DOHH2 (cell line): ENCODE measurements at regions not wholly inside any gene's neighbourhood (a gene's known extent, or its start where the extent isn't known, plus 50 kb on each side); places are given as distances from the start of the nearest gene placed in this dataset.

Experiments
- H3F3A ChIP-seq: fragments of 200-600 bp; sonication (generic), shearing (Covaris generic); 2 replicates; pipeline ENCODE4 v1.6.0; 2016; ENCODE audit warnings: antibody characterized with exemption, mild to moderate bottlenecking; ENCODE audit not compliant: control insufficient read depth, insufficient read depth
- H3K27ac ChIP-seq: fragments of 200-600 bp; sonication (generic); 2 replicates; pipeline ENCODE4 v1.5.1; 2014; ENCODE audit warnings: low read depth, mild to moderate bottlenecking, low read length, moderate library complexity
- H3K27me3 ChIP-seq: fragments of 200-600 bp; sonication (generic); 2 replicates; pipeline ENCODE4 v1.6.1; 2014; ENCODE audit warnings: mild to moderate bottlenecking, low read length, mixed read lengths; ENCODE audit not compliant: control insufficient read depth
- H3K36me3 ChIP-seq: fragments of 200-600 bp; sonication (generic); 2 replicates; pipeline ENCODE4 v1.6.1; 2014; ENCODE audit warnings: mild to moderate bottlenecking, low read length, moderate library complexity, mixed read lengths; ENCODE audit not compliant: control insufficient read depth
- H3K4me1 ChIP-seq: fragments of 200-600 bp; sonication (generic); 2 replicates; pipeline ENCODE4 v1.6.1; 2014; ENCODE audit warnings: mild to moderate bottlenecking, low read length, mixed read lengths; ENCODE audit not compliant: control insufficient read depth
- H3K4me2 ChIP-seq: fragments of 200-600 bp; sonication (generic); 2 replicates; pipeline ENCODE4 v1.6.0; 2014; ENCODE audit warnings: mild to moderate bottlenecking, low read length, moderate library complexity
- H3K4me3 ChIP-seq: fragments of 200-600 bp; sonication (generic); 2 replicates; pipeline ENCODE4 v1.5.1; 2014; ENCODE audit warnings: mild to moderate bottlenecking, low read length, mixed read lengths
- H3K79me2 ChIP-seq: fragments of 200-600 bp; sonication (generic); 2 replicates; pipeline ENCODE4 v1.6.1; 2014; ENCODE audit warnings: mild to moderate bottlenecking, low read length, mixed read lengths; ENCODE audit not compliant: control insufficient read depth
- H3K9me2 ChIP-seq: fragments of 200-600 bp; sonication (generic); replicated peaks from 2 replicates; pipeline ENCODE4 v1.6.1; 2014; ENCODE audit warnings: mild to moderate bottlenecking, low read length, mixed read lengths; ENCODE audit not compliant: control insufficient read depth
- H3K9me3 ChIP-seq: fragments of 200-600 bp; sonication (generic); 2 replicates; pipeline ENCODE4 v1.6.1; 2014; ENCODE audit warnings: antibody characterized with exemption, low read length, mixed read lengths; ENCODE audit not compliant: control insufficient read depth, insufficient read depth
- H4K20me1 ChIP-seq: fragments of 200-600 bp; sonication (generic); 2 replicates; pipeline ENCODE4 v1.6.0; 2014; ENCODE audit warnings: low read depth, mild to moderate bottlenecking, antibody characterized with exemption, low read length, moderate library complexity; ENCODE audit not compliant: control insufficient read depth, insufficient read depth
- EZH2phosphoT487 ChIP-seq: fragments of 200-600 bp; sonication (generic); IDR thresholded peaks from 2 replicates; pipeline ENCODE4 v1.6.1; 2017; ENCODE audit warnings: borderline replicate concordance, mild to moderate bottlenecking, antibody characterized with exemption, low read length, moderate library complexity, mixed read lengths
- TF ChIP-seq, protein P1 (sequence below): fragments of 200-600 bp; sonication (generic); IDR thresholded peaks from one replicate; pipeline ENCODE4 v1.5.1; 2014; ENCODE audit warnings: antibody characterized with exemption, mild to moderate bottlenecking, low read depth, low read length; ENCODE audit not compliant: poor library complexity, severe bottlenecking

DNA sequence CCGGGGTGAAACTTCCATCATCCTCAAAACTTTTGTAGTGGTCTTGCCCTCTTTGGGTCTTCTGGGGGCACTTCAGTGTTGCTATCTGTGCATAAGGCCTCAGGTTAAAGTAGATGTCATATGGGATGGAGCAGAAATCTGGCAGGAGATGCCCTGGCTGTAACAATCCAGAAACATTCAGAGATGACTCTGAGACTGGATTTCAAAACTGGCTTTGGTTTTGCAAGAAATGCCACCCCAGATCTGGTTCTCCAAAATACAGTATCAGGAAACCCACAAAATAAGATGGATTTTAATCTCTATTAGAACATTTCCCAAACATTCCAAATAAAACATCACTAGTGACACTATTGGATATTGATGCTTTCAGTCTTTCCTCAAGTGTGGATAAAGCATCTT lies 191.5 kb downstream of the REEP3 start:
- H3K27ac ChIP-seq: no peak overlapping the region

DNA sequence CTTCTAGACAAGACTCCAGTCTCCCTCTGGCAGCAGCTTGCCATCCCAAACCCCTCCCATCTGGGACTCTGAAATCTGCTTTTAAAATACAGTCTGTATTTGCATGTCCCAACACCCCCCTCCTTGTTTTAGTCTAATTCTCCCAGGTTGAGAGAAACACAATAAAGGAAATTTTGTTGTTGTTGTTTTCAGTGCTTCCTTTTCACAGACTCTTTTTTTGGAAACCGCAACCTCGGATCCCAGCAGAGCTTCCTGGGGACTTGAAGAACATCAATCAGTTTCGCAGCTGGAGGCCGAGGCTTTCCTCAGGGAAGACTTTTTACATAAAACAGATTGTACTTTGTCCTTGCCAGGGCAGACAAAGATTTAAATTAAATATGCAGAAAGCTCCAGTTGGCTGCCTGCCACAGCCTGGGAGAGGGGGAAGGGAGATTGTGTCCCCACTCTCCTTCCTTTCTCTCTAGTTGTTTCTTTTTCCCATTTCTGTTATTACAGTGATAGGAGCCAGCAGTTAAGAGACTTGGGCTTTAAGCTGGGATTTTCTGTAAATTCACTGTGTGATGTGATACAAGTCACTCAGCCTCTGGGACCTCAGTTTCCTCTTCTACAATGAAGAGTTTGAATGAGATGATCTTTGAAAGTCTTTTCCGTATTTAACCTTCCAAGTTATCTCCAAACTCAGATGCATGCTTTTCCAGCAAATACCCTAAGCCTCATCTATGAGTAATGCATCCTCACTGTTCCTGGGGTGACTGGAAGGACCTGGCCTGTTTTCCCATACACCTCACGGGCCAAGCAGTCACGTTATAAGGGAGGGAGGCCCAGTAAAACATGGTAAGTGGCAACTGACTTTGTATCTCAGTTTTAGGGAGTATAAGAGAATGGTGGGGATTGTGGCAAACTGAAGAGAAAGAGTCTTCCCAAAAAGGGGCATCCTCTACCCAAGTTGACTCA lies 192.3 kb downstream of the REEP3 start:
- Histone ChIP-seq H3K36me3 (no peaks in the 10 kb centered on the region), H3K9me3 (no peaks in the 10 kb centered on the region), H3K79me2 (no peaks in the 10 kb centered on the region), H3F3A (no peaks in the 10 kb centered on the region), H3K4me2 (peak overlapping the region; percentile 49), H3K4me1 (peaks cover 27% of the 10 kb centered on the region), H3K4me3 (peak overlapping the region; percentile 26; the same call in 1 of the 2 replicates), H3K27me3 (no peaks in the 10 kb centered on the region), H4K20me1 (no peaks in the 10 kb centered on the region), H3K27ac (no peak overlapping the region), H3K9me2 (no peaks in the 10 kb centered on the region)
- TF ChIP-seq, protein P1, sequence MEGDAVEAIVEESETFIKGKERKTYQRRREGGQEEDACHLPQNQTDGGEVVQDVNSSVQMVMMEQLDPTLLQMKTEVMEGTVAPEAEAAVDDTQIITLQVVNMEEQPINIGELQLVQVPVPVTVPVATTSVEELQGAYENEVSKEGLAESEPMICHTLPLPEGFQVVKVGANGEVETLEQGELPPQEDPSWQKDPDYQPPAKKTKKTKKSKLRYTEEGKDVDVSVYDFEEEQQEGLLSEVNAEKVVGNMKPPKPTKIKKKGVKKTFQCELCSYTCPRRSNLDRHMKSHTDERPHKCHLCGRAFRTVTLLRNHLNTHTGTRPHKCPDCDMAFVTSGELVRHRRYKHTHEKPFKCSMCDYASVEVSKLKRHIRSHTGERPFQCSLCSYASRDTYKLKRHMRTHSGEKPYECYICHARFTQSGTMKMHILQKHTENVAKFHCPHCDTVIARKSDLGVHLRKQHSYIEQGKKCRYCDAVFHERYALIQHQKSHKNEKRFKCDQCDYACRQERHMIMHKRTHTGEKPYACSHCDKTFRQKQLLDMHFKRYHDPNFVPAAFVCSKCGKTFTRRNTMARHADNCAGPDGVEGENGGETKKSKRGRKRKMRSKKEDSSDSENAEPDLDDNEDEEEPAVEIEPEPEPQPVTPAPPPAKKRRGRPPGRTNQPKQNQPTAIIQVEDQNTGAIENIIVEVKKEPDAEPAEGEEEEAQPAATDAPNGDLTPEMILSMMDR: no peak
- TF ChIP-seq EZH2phosphoT487: no peak

More for the DNA sequence above, 191.5 kb downstream of the REEP3 start:
- H3K9me2 ChIP-seq: no peaks in the 10 kb centered on the region
- peak overlapping the region; percentile 49 for H3K4me2 ChIP-seq
- H3K36me3 ChIP-seq: no peaks in the 10 kb centered on the region
- H3K4me3 ChIP-seq: peak overlapping the region; percentile 26; the same call in 1 of the 2 replicates
- no peaks in the 10 kb centered on the region for H3K79me2 ChIP-seq
- no peaks in the 10 kb centered on the region for H3F3A ChIP-seq
- H3K9me3 ChIP-seq: no peaks in the 10 kb centered on the region
- H3K27me3 ChIP-seq: no peaks in the 10 kb centered on the region
- H4K20me1 ChIP-seq: no peaks in the 10 kb centered on the region
- TF ChIP-seq, protein P1: no peak
- TF ChIP-seq EZH2phosphoT487: no peak
- H3K4me1 ChIP-seq: peaks cover 27% of the 10 kb centered on the region

DNA sequence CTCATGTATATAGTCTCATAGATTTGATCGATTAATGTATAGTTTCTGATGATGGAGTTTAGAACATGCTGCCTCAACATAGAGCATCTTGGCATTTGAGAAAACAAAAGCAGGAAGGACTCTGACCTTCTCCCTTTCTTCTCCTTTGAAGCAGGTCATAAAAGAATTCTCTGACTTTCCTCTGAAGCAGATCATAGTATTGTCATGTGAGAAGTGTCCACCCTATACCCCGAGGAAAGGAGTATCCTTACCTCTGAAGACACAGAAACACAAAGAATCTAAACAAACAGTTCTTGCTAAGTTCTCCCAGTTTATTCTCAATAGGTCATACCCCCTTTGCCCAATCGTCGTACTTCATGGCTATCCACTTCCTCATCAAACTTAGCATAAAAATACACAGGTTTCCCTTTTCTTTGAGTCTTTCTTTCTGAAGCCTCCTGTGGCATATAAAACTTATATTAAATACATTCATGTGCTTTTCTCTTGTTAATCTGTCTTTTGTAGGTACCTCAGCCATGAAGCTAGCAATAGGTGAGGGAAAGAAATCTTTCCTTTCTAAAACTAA lies 194.9 kb downstream of the REEP3 start:
- Histone ChIP-seq H3F3A (no peaks in the 10 kb centered on the region; the same call in 1 of the 2 replicates), H3K4me2 (peak overlapping the region; percentile 24; the same call in 1 of the 2 replicates), H3K4me1 (peaks cover 29% of the 10 kb centered on the region), H4K20me1 (no peaks in the 10 kb centered on the region), H3K9me3 (no peaks in the 10 kb centered on the region), H3K4me3 (no peak overlapping the region), H3K27ac (no peak overlapping the region), H3K36me3 (no peaks in the 10 kb centered on the region), H3K27me3 (peaks cover 14% of the 10 kb centered on the region), H3K9me2 (no peaks in the 10 kb centered on the region), H3K79me2 (no peaks in the 10 kb centered on the region)
- no peak for TF ChIP-seq EZH2phosphoT487
- TF ChIP-seq, protein P1: no peak
